Stomach (tissue), 4 donors: ENCODE measurements at regions not wholly inside any gene's neighbourhood (a gene's known extent, or its start where the extent isn't known, plus 50 kb on each side); places are given as distances from the start of the nearest gene placed in this dataset.

Experiments used
- EP300 ChIP-seq: sonication (generic); formaldehyde crosslinking; IDR thresholded peaks from one replicate; pipeline ENCODE4 v1.6.1; 2017; ENCODE audit warnings: antibody characterized with exemption
- POLR2A ChIP-seq, 4 donors: fragments of 450-650 bp; IDR thresholded peaks; one replicate each; pipeline ENCODE4 v1.6.1; 2016; ENCODE audit warnings: antibody characterized with exemption in 4 of 4, control low read depth in 2 of 4, mild to moderate bottlenecking in 1 of 4, moderate library complexity in 1 of 4
- TF ChIP-seq, protein P1 (sequence below), 7 experiments: fragments of 450-650 bp in 4 of 7; fragments of 200-600 bp in 3 of 7; sonication (generic) in 3 of 7; IDR thresholded peaks; one replicate each; pipeline ENCODE4 v1.5.1; 2016 to 2019; ENCODE audit warnings: antibody characterized with exemption in 7 of 7, control low read depth in 2 of 7, mild to moderate bottlenecking in 1 of 7

DNA sequence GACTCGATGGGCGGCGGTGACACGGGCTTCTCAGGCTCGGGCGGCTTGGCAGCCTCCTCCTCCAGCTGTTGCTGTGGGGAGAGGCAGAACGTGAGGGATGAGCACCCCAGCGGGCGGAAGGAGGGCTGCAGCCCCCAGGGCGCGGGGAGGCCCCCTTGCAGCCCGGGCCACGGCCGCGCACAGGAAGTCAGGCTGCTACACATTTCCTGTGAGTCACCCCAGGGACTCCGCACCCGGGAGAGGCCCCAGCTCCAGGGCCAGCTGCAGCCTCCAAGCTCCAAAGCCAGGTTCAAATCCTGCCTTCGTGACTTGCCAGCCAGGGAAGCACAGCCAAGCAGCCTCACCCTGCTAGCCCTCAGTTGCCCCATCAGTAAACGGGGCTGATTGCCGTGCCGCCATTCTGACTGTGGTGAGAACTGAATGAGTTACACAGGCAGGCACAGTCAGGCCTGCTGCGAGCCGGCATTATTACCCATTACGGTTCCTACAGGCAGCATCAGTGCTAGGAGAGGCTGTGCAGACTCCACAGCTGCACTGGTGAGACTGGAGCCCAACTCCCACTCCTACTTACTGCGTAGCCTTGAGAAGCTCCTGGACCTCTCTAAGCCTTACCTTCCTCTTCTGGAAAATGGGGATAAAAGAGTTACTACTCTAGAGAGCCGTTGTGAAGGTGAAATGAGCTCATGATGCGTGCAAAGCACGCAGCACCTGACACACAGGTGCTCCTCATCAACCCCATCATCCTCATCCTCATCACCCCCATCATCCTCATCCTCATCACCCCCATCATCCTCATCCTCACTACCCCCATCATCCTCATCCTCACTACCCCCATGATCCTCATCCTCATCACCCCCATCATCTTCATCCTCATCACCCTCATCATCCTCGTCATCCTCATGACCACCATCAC lies 100.9 kb downstream of the NCOR2 start:
- TF ChIP-seq, protein P1, sequence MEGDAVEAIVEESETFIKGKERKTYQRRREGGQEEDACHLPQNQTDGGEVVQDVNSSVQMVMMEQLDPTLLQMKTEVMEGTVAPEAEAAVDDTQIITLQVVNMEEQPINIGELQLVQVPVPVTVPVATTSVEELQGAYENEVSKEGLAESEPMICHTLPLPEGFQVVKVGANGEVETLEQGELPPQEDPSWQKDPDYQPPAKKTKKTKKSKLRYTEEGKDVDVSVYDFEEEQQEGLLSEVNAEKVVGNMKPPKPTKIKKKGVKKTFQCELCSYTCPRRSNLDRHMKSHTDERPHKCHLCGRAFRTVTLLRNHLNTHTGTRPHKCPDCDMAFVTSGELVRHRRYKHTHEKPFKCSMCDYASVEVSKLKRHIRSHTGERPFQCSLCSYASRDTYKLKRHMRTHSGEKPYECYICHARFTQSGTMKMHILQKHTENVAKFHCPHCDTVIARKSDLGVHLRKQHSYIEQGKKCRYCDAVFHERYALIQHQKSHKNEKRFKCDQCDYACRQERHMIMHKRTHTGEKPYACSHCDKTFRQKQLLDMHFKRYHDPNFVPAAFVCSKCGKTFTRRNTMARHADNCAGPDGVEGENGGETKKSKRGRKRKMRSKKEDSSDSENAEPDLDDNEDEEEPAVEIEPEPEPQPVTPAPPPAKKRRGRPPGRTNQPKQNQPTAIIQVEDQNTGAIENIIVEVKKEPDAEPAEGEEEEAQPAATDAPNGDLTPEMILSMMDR (IDR thresholded peaks at IDR 0.05): peak in 2 of 7 experiments; percentile 4 to 27
- no peak for TF ChIP-seq EP300
- no peak for TF ChIP-seq POLR2A (IDR thresholded peaks at IDR 0.05)
